Esophagus muscularis mucosa (tissue), 4 donors: ENCODE measurements at regions not wholly inside any gene's neighbourhood (a gene's known extent, or its start where the extent isn't known, plus 50 kb on each side); places are given as distances from the start of the nearest gene placed in this dataset.

ENCODE experiments used
- DNase-seq: peaks from one replicate; pipeline ENCODE4 v3.0.0-alpha.2; 2017; ENCODE audit errors: extremely low spot score
- H3K27ac ChIP-seq, 4 donors: fragments of 200-600 bp; sonication (generic); replicated peaks in 1 of 4; 1 replicate in 3 of 4; 2 replicates in 1 of 4; pipeline ENCODE4 v1.5.1; 2016 to 2019; ENCODE audit warnings: mild to moderate bottlenecking in 1 of 4
- H3K27me3 ChIP-seq, 4 donors: fragments of 200-600 bp; sonication (generic); one replicate each; pipeline versions ENCODE4 v1.5.1 to v1.6.0; 2016 to 2019
- H3K36me3 ChIP-seq, 4 donors: fragments of 200-600 bp; sonication (generic); one replicate each; pipeline ENCODE4 v1.5.1; 2016 to 2019
- H3K4me1 ChIP-seq, 4 donors: fragments of 200-600 bp; sonication (generic); one replicate each; pipeline ENCODE4 v1.5.1; 2016 to 2019
- H3K4me3 ChIP-seq, 4 donors: fragments of 200-600 bp; sonication (generic); 1 replicate in 2 of 4; 2 replicates in 2 of 4; pipeline ENCODE4 v1.5.1; 2016 to 2019; ENCODE audit warnings: mild to moderate bottlenecking in 4 of 4, moderate library complexity in 1 of 4
- H3K9me3 ChIP-seq, 4 donors: fragments of 200-600 bp; sonication (generic); 1 replicate in 3 of 4; 2 replicates in 1 of 4; pipeline ENCODE4 v1.5.1; 2016 to 2019
- CTCF ChIP-seq, 3 experiments: fragments of 200-600 bp in 2 of 3; fragments of 450-650 bp in 1 of 3; sonication (generic) in 2 of 3; IDR thresholded peaks; one replicate each; pipeline ENCODE4 v1.5.1; 2017 to 2019; ENCODE audit warnings: antibody characterized with exemption in 3 of 3, mild to moderate bottlenecking in 2 of 3, moderate library complexity in 1 of 3
- EP300 ChIP-seq: sonication (generic); formaldehyde crosslinking; IDR thresholded peaks from one replicate; pipeline ENCODE4 v1.6.1; 2017; ENCODE audit warnings: antibody characterized with exemption
- POLR2A ChIP-seq: fragments of 450-650 bp; IDR thresholded peaks from one replicate; pipeline ENCODE4 v1.6.1; 2017; ENCODE audit warnings: antibody characterized with exemption, moderate library complexity, mild to moderate bottlenecking, low read depth
- POLR2AphosphoS5 ChIP-seq, 2 donors: sonication (generic); formaldehyde crosslinking; IDR thresholded peaks; one replicate each; pipeline ENCODE4 v1.6.1; 2017; ENCODE audit warnings: antibody characterized with exemption in 2 of 2
- WGBS: methylation state at CpG from one replicate; pipeline ENCODE4 v1.1.5; 2018; 5-methylcytosine and 5-hydroxymethylcytosine counted together
- intact Hi-C: fragments of 100-400 bp; cut with DNase I; formaldehyde crosslinking; loops from one replicate; pipeline ENCODE4 v1.15.1; 2023

- Histone ChIP-seq H3K36me3 (no peaks in the 10 kb centered on the region), H3K27me3 (no peaks in the 10 kb centered on the region), H3K9me3 (no peaks in the 10 kb centered on the region), H3K4me1 (no peaks in the 10 kb centered on the region), H3K4me3 (no peak overlapping the region), H3K27ac (no peak overlapping the region)
- TF ChIP-seq POLR2A = no peak
- no peak for TF ChIP-seq CTCF (IDR thresholded peaks at IDR 0.05)
- TF ChIP-seq EP300 = no peak
- TF ChIP-seq POLR2AphosphoS5 (IDR thresholded peaks at IDR 0.05) = no peak
- WGBS = 68% methylated on average over 4 of the region's 4 CpGs
- intact Hi-C loops = no loop called here
- DNase-seq = no peak
Measured at GRCh38 chr4:126611900-126612299, 1020.9 kb upstream of the INTU start.

GRCh38 chr4:126614356-126614855 lies 1018.4 kb upstream of the INTU start:
- TF ChIP-seq POLR2AphosphoS5 (IDR thresholded peaks at IDR 0.05) (no peak), POLR2A (no peak), CTCF (IDR thresholded peaks at IDR 0.05) (no peak), EP300 (no peak)
- Histone ChIP-seq H3K36me3 (no peaks in the 10 kb centered on the region), H3K4me3 (no peak overlapping the region), H3K9me3 (no peaks in the 10 kb centered on the region), H3K27ac (no peak overlapping the region), H3K27me3 (no peaks in the 10 kb centered on the region), H3K4me1 (no peaks in the 10 kb centered on the region)
- intact Hi-C loops = no loop called here
- WGBS = 88% methylated on average over 8 of the region's 8 CpGs
- no peak for DNase-seq

- H3K9me3 ChIP-seq = no peaks in the 10 kb centered on the region
- no peaks in the 10 kb centered on the region for H3K36me3 ChIP-seq
- intact Hi-C loops = no loop called here
- WGBS = 83% methylated on average over 1 of the region's 3 CpGs
- no peaks in the 10 kb centered on the region for H3K27me3 ChIP-seq
- H3K27ac ChIP-seq = no peak overlapping the region
- no peak for DNase-seq
- no peak overlapping the region for H3K4me3 ChIP-seq
- TF ChIP-seq POLR2A (no peak), EP300 (no peak), POLR2AphosphoS5 (IDR thresholded peaks at IDR 0.05) (no peak), CTCF (IDR thresholded peaks at IDR 0.05) (no peak)
- no peaks in the 10 kb centered on the region for H3K4me1 ChIP-seq
Measured at GRCh38 chr4:126616795-126617194, 1016.0 kb upstream of the INTU start.

- Histone ChIP-seq H3K36me3 (no peaks in the 10 kb centered on the region), H3K9me3 (no peaks in the 10 kb centered on the region), H3K27me3 (no peaks in the 10 kb centered on the region), H3K4me3 (no peak overlapping the region), H3K27ac (no peak overlapping the region), H3K4me1 (peaks cover 0 to 7% (median 0%) of the 10 kb centered on the region in 4 donors)
- intact Hi-C loops = no loop called here
- no peak for TF ChIP-seq POLR2AphosphoS5 (IDR thresholded peaks at IDR 0.05)
- DNase-seq = no peak
Measured at GRCh38 chr4:126627255-126627654, 1005.5 kb upstream of the INTU start.

GRCh38 chr4:126628933-126629332 lies 1003.8 kb upstream of the INTU start:
- intact Hi-C loops = no loop called here
- no peaks in the 10 kb centered on the region for H3K36me3 ChIP-seq
- 93% methylated on average over 3 of the region's 3 CpGs for WGBS
- no peaks in the 10 kb centered on the region for H3K27me3 ChIP-seq
- TF ChIP-seq EP300 (no peak), POLR2AphosphoS5 (IDR thresholded peaks at IDR 0.05) (no peak)
- DNase-seq = no peak
- no peaks in the 10 kb centered on the region for H3K9me3 ChIP-seq
- H3K4me1 ChIP-seq = peaks cover 0 to 7% (median 0%) of the 10 kb centered on the region in 4 donors
- no peak overlapping the region for H3K27ac ChIP-seq
- H3K4me3 ChIP-seq = no peak overlapping the region

- 31% methylated on average over 5 of the region's 5 CpGs for WGBS
- Histone ChIP-seq H3K9me3 (no peaks in the 10 kb centered on the region), H3K27ac (no peak overlapping the region), H3K4me1 (peaks cover 0 to 7% (median 0%) of the 10 kb centered on the region in 4 donors), H3K4me3 (no peak overlapping the region), H3K36me3 (no peaks in the 10 kb centered on the region), H3K27me3 (no peaks in the 10 kb centered on the region)
- no peak for TF ChIP-seq POLR2A
- no peak for TF ChIP-seq EP300
- no peak for TF ChIP-seq CTCF (IDR thresholded peaks at IDR 0.05)
- no peak for TF ChIP-seq POLR2AphosphoS5 (IDR thresholded peaks at IDR 0.05)
- intact Hi-C loops = no loop called here
- DNase-seq = no peak
Measured at GRCh38 chr4:126630230-126630629, 1002.5 kb upstream of the INTU start.
